Activated CD4-positive, alpha-beta T cell treated with anti-CD3 and anti-CD28 coated beads, Interleukin-2, amount 50 U/mL, for 1 hour (primary cell): ENCODE measurements at regions not wholly inside any gene's neighbourhood (a gene's known extent, or its start where the extent isn't known, plus 50 kb on each side); places are given as distances from the start of the nearest gene placed in this dataset.
A peak's percentile ranks its signal among the peaks of the same experiment; 100 is the strongest.

Experiments
- DNase-seq: peaks from one replicate; pipeline ENCODE4 v3.0.0-alpha.2; 2020

- peak; percentile 9 for DNase-seq
Observed at GRCh38 chr5:2017540-2018389, 135.0 kb upstream of the IRX4 start.

DNA sequence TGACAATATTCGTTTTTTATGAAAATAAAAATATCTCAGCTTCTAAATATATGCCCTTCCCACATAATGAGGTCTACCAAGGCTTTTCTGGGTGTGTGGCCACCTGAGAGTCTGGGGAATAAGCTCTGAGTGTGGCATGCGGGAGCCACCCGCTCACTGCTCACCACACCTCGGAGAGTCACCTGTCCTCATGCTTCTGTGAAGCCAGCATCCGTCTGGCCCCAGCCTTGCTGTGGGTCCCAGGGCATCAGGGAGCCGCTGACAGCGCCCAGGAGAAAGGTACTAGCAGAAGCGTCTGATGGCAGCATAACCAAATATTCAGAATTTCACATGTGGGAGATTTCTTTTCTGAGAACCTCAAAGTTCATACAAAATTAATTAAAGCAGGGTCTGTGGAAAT is 133.2 kb upstream of the IRX4 start:
- no peak for DNase-seq

GRCh38 chr5:2015124-2015848 is 132.6 kb upstream of the IRX4 start:
- no peak for DNase-seq

- no peak for DNase-seq
Observed at GRCh38 chr5:2014058-2014610, 131.4 kb upstream of the IRX4 start.

GRCh38 chr5:2013301-2014057 is 130.8 kb upstream of the IRX4 start:
- no peak for DNase-seq

GRCh38 chr5:2012885-2013284 is 130.2 kb upstream of the IRX4 start:
- no peak for DNase-seq

GRCh38 chr5:2011481-2012411 is 129.0 kb upstream of the IRX4 start:
- DNase-seq, result no peak

DNA sequence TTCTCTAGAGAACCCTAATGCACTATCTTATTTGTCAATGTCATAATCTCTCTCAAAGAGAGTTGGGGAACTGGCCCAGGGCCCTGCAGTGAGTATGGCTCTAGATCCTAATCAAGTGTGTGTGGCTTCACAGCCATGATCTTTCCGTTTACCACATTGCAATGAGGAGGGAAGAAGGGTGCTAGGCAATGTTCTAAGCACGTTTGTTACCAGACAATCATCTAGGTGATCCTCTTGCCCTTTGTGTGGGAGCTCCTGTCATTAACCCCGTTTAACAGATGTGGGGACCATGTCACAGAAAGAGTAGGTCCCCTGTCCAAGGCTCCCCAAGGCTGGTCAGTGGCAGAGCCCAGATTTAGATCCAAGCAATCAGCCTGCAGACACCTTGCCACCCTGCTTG is 128.2 kb upstream of the IRX4 start:
- no peak for DNase-seq

DNA sequence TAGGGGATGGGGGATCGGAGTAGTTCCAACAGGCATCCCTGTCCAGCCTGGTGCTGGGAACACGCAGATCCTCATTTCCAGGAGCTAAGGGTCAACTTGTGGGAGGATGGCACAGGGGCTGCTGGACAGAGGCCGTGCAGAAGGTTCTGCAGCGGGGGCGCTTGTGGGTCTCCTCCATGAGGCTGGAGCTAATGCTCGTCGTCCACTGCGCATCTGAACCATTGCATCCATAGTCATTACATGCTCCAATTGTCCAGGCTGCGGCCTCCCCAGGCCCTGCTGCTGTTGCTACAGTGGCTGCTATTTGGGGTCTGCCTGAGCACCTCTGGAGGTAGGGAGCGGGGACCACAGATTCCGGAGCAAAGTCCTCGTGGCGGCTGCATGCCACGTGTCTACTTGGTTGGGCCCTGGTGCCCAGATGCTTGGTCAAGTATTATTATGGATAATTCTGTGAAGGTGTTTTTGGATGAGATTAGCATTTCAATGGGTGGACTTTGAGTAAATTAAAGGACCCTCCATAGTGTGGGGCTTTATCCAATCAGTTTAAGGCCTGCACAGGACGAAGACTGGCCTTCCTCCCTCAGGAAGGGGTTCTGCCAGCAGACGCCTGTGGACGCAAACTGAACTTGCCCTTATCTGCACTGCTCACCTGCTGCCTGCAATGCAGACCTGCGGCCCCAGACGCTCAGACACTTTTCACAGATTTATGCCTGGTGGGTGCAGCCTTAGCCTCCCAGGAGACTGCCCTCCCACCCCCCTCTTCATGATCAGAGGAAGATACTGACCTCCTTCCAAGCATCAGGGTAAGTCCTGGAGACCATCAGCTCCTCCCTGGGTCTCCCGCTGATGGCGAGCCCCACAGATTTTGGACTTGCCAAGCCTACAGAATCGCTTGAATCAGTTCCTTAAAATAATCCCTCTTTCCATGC is 127.5 kb upstream of the IRX4 start:
- DNase-seq, result no peak

DNA sequence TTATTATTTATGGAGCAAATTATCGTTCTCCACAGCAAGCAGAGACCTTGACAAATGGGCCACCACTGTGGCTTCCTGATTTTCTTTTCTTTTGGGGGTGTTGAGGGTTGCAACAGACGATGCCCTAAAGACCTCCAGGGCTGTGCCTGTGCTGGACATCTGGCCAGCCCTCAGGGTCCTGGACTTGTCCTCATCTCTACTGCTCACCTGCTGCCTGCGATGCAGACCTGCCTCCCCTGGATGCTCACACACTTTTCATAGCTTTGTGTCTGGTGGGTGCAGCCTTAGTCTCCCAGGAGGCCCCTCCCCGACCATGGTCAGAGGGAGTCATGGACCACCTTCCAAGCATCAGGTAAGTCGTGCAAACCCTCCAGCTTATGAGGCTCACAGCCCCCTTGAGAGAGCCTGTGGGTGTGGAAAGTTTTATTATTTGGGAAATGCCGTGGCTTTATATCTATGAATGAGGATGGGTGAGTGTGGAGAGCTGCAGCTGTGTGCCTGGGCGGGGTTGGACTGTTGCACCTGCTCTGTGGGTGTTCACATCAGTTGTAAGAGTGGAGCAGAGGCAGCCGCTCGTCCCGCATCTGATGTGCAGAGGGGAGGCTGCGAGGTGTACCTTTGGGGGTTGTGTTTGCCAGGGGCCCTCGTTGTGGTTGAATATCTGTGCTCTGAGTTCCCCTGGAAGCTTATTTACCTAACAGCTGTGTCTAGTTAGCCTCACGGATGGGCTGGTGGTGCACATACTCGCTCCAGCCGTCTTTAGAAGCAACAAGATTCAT is 126.3 kb upstream of the IRX4 start:
- DNase-seq, result no peak

- DNase-seq, result no peak
Observed at GRCh38 chr5:2007878-2008501, 125.3 kb upstream of the IRX4 start.

DNA sequence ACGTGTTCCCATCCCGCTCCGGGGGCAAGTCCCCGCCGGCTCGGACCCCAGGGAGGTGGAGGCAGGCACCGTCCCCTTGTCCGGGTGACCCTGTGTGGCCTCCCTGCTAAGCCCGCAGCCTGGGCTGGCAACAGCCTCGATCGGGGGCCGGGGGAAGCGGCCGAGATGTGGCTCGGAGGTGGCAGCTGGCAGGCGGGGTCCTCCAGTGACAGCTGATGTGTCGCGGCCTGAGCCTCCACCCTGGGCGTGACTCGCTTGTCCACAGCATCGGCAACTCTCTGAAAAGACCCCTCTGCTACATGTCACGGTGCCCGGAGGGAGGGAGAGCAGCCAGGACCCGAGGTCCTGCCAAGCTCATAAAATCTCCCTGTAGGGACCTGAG is 124.8 kb upstream of the IRX4 start:
- DNase-seq, result no peak

DNA sequence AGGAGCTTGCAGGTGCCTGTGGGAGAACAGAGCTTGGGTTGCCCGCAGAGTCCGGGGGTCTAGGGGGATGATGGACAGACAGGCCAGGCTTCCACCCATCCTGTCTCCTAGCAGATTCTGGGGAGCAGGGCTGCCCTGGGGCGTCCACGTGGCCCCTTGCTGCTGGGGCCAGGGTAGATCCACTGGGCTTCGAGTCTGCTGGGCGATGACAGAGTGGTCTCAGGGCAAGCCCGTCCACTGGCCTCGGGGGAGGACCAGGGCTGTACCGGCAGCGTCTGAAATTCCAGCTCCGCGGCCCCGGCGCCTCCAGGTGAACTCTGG is 124.2 kb upstream of the IRX4 start:
- no peak for DNase-seq

DNA sequence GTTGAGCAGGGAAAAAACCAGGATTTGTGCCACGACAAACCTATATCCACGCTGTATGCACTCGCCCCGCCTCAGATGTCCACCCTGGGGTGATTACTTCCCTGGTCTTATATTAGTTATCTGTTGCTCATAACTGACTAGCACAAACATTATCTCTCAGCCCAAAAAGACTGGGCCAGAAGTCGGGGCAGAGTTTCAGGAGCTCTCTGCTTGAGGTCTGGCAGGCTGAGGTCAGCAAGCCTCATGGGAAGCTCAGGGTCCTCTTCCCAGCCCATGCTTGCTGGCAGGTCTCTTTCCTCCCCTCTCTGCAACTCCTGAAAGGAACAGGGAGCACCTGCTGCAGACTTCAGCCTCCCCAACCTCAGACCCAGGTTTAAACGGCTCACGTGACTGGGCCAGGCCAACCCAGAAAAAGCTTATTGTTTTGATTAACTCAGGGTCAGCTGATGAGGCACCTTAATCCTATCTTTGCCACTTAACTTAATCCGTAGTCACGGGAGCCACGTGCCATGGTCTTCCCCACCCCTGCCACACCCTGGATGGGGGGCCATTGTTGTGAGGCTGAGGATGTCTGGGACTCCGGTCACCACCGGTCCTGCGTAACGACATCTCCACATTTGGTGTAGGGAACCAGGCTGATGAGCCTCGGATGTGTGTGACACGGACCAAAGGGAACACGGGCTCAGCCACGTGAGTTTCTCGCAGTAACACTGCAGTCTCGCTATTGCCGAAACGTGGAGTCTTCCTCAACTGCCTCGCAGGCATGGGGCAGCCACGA is 123.7 kb upstream of the IRX4 start:
- DNase-seq, result no peak

DNA sequence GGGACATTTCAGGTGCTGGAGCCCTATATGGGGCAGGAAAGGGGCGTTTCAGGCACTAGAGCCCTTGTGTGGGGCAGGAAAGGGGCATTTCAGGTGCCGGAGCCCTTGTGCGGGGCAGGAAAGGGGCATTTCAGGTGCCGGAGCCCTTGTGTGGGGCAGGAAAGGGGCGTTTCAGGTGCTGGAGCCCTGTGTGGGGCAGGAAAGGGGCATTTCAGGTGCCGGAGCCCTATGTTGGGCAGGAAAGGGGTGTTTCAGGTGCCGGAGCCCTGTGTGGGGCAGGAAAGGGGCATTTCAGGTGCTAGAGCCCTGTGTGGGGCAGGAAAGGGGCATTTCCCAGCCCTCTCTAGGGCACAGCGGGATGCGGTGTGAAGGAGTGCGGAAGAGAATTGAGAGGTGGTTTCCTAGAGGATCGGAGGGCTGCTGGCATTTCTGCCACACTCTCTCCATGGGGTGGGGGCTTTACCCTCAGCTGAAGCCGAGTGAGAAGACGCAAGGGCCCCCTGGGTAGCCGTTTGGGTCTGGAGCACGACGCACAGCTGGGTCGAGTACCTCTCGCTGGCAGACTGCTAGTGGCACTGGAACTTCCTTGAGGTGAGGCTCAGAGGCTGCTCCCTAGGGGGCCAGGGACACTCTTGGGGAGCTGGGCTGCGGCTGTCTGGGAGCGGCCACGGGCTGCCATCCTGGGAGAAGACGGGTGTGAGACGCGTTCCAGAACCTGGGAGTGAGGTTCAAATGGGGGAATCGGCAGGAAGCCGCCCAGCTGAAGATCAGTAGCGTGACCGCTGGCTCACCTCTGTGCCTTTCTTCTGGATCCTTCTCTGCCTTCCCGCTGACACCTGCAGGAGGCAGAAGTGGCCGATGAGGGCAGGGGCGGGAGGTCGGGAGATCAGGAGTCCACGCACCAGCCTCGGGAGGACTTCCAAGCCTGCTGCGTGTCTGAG is 122.6 kb upstream of the IRX4 start:
- DNase-seq, result no peak

- no peak for DNase-seq
Observed at GRCh38 chr5:2003690-2004365, 121.1 kb upstream of the IRX4 start.

DNA sequence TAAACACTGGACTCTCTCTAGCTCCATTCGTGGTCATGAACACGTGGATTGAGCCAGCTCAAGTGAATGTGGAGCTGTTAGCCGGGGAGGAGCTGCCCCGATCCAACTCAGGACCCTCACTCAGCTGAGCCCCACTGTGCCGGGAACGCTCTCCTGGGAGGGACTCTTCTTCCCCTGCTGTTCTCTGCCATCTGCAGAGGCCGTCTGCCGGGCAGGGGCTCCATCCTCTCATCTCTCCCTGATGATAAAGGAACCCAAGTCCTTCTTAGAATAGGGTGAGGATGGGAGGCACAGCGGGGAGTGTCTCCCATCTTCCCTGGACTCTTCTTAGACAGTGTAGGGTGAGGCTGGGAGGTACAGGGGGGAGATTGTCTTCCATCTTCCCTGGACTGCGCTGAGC is 120.5 kb upstream of the IRX4 start:
- no peak for DNase-seq
